Lower leg skin (tissue), 4 donors: ENCODE measurements at regions not wholly inside any gene's neighbourhood (a gene's known extent, or its start where the extent isn't known, plus 50 kb on each side); places are given as distances from the start of the nearest gene placed in this dataset.

Experiments
- DNase-seq, 2 donors: peaks; one replicate each; pipeline ENCODE4 v3.0.0-alpha.2; 2019; ENCODE audit warnings: low spot score in 2 of 2
- H3K4me3 ChIP-seq: fragments of 200-600 bp; sonication (generic); 2 replicates; pipeline ENCODE4 v1.5.1; 2017; ENCODE audit warnings: mild to moderate bottlenecking, low read depth; ENCODE audit not compliant: poor library complexity, severe bottlenecking
- CTCF ChIP-seq, 3 donors: fragments of 450-650 bp; IDR thresholded peaks; one replicate each; pipeline ENCODE4 v1.5.1; 2016; ENCODE audit warnings: antibody characterized with exemption in 3 of 3, mild to moderate bottlenecking in 3 of 3, moderate library complexity in 2 of 3
- POLR2A ChIP-seq, 2 donors: fragments of 450-650 bp; IDR thresholded peaks; one replicate each; pipeline ENCODE4 v1.6.1; 2016 to 2017; ENCODE audit warnings: antibody characterized with exemption in 2 of 2, mild to moderate bottlenecking in 1 of 2, moderate library complexity in 1 of 2
- WGBS, 2 donors: methylation state at CpG; one replicate each; pipeline ENCODE4 v1.1.5; 2018; 5-methylcytosine and 5-hydroxymethylcytosine counted together
- intact Hi-C: fragments of 100-400 bp; cut with DNase I; formaldehyde crosslinking; loops from one replicate; pipeline ENCODE4 v1.15.0; 2023; ENCODE audit warnings: low total_unique reads

GRCh38 chr2:777546-777945, 100.3 kb upstream of the TMEM18 start:
- intact Hi-C loops = no loop called here
- WGBS, 2 donors = 89 to 92% methylated on average over 5 to 8 of the region's 8 CpGs
- DNase-seq = no peak
- no peak overlapping the region for H3K4me3 ChIP-seq
- no peak for TF ChIP-seq CTCF (IDR thresholded peaks at IDR 0.05)
- no peak for TF ChIP-seq POLR2A (IDR thresholded peaks at IDR 0.05)

GRCh38 chr2:777051-777450, 99.8 kb upstream of the TMEM18 start:
- TF ChIP-seq POLR2A (IDR thresholded peaks at IDR 0.05) (no peak), CTCF (IDR thresholded peaks at IDR 0.05) (no peak)
- intact Hi-C loops = no loop called here

GRCh38 chr2:776487-776886, 99.3 kb upstream of the TMEM18 start:
- intact Hi-C loops = no loop called here
- H3K4me3 ChIP-seq = no peak overlapping the region
- no peak for DNase-seq
- no peak for TF ChIP-seq CTCF (IDR thresholded peaks at IDR 0.05)
- 75 to 82% methylated on average over 11 of the region's 11 CpGs for WGBS, 2 donors

More at GRCh38 chr2:777051-777450, 99.8 kb upstream of the TMEM18 start:
- DNase-seq = no peak
- 80 to 89% methylated on average over 13 to 14 of the region's 15 CpGs for WGBS, 2 donors
- H3K4me3 ChIP-seq = no peak overlapping the region

- TF ChIP-seq CTCF (IDR thresholded peaks at IDR 0.05) (no peak), POLR2A (IDR thresholded peaks at IDR 0.05) (no peak)
Observed at GRCh38 chr2:776038-776437, 98.8 kb upstream of the TMEM18 start.

GRCh38 chr2:774436-774835, 97.2 kb upstream of the TMEM18 start:
- no peak overlapping the region for H3K4me3 ChIP-seq
- 52 to 57% methylated on average over 7 of the region's 7 CpGs for WGBS, 2 donors
- intact Hi-C loops = no loop called here
- no peak for DNase-seq
- no peak for TF ChIP-seq POLR2A (IDR thresholded peaks at IDR 0.05)
- TF ChIP-seq CTCF (IDR thresholded peaks at IDR 0.05) = no peak

More at GRCh38 chr2:776038-776437, 98.8 kb upstream of the TMEM18 start:
- DNase-seq = no peak
- intact Hi-C loops = no loop called here
- WGBS, 2 donors = 66 to 71% methylated on average over 6 of the region's 6 CpGs
- no peak overlapping the region for H3K4me3 ChIP-seq
